Tibial nerve (tissue), 3 donors: ENCODE measurements at regions not wholly inside any gene's neighbourhood (a gene's known extent, or its start where the extent isn't known, plus 50 kb on each side); places are given as distances from the start of the nearest gene placed in this dataset.

ENCODE experiments used
- POLR2A ChIP-seq, 2 donors: fragments of 450-650 bp; IDR thresholded peaks; one replicate each; pipeline ENCODE4 v1.6.1; 2017; ENCODE audit warnings: antibody characterized with exemption in 2 of 2, mild to moderate bottlenecking in 2 of 2, moderate library complexity in 2 of 2
- TF ChIP-seq, protein P1 (sequence below), 5 experiments: fragments of 200-600 bp in 3 of 5; fragments of 450-650 bp in 2 of 5; sonication (generic) in 3 of 5; IDR thresholded peaks; one replicate each; pipeline ENCODE4 v1.5.1; 2016 to 2019; ENCODE audit warnings: antibody characterized with exemption in 5 of 5, mild to moderate bottlenecking in 3 of 5, moderate library complexity in 2 of 5

GRCh38 chr20:11852811-11853210, 64.9 kb upstream of the BTBD3 start:
- TF ChIP-seq POLR2A (IDR thresholded peaks at IDR 0.05), result no peak
- TF ChIP-seq, protein P1, sequence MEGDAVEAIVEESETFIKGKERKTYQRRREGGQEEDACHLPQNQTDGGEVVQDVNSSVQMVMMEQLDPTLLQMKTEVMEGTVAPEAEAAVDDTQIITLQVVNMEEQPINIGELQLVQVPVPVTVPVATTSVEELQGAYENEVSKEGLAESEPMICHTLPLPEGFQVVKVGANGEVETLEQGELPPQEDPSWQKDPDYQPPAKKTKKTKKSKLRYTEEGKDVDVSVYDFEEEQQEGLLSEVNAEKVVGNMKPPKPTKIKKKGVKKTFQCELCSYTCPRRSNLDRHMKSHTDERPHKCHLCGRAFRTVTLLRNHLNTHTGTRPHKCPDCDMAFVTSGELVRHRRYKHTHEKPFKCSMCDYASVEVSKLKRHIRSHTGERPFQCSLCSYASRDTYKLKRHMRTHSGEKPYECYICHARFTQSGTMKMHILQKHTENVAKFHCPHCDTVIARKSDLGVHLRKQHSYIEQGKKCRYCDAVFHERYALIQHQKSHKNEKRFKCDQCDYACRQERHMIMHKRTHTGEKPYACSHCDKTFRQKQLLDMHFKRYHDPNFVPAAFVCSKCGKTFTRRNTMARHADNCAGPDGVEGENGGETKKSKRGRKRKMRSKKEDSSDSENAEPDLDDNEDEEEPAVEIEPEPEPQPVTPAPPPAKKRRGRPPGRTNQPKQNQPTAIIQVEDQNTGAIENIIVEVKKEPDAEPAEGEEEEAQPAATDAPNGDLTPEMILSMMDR (IDR thresholded peaks at IDR 0.05), result no peak
